ENCODE measurements at regions not wholly inside any gene's neighbourhood (a gene's known extent, or its start where the extent isn't known, plus 50 kb on each side); places are given as distances from the start of the nearest gene placed in this dataset.

DNA sequence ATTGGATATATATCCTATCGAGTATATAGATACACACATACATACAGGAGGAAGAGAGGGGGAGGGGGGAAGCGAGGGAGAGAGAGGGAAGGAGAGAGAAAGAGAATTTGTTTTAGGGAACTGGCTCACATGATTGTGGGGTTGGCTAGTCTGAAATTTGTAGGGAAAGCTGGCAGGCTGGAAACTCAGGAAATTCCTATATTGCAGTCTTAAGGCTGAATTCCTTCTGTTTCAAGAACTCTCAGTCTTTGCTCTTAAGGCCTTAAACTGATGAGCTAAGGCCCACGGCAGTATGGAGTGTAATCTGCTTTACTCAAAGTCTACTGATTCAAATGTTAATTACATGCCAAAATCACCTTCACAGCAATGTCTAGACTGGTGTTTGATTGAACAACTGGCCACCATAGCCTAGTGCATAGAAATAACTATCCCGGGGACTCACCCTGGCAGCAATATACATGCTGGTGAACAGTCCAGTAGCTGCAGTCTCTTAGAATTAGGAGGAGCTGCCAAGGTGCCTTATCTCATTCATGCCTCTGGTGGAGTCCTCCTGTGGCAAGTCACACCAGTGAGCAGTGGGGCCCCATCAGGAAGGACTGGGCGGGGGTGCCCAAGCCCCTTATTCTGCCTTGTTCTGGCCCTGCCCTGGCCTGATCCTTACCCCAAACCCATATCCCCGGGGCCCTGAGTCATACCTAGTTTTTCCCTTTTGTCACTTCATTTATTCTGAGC, 59.7 kb upstream of the AMPD3 start:
- Histone ChIP-seq H3K79me2 (ENCODE audit: low read length) (no peaks in the 10 kb centered on the region), H3K4me3 (ENCODE audit: low read length) (no peak overlapping the region), H3K4me1 (ENCODE audit: low read length) (peaks cover 6% of the 10 kb centered on the region), H3K27me3 (replicated peaks; ENCODE audit: insufficient read depth, low read length) (no peaks in the 10 kb centered on the region), H3K9ac (ENCODE audit: low read length) (no peak overlapping the region), H3K36me3 (replicated peaks; ENCODE audit: insufficient read depth, low read length) (no peaks in the 10 kb centered on the region), H3F3A (ENCODE audit: insufficient read depth, low read length) (peaks cover 1% of the 10 kb centered on the region; the same call in 1 of the 2 replicates), H3K27ac (ENCODE audit: low read length) (no peak overlapping the region), H2AFZ (ENCODE audit: low read length) (no peak overlapping the region), H3K9me3 (replicated peaks; ENCODE audit: insufficient read depth, low read length) (no peaks in the 10 kb centered on the region), H3K4me2 (ENCODE audit: low read depth, low read length) (no peak overlapping the region), H4K20me1 (ENCODE audit: insufficient read depth, low read length) (no peaks in the 10 kb centered on the region), H3K9me2 (replicated peaks; ENCODE audit: insufficient read depth, low read length) (no peaks in the 10 kb centered on the region)
- no peak for DNase-seq
- TF ChIP-seq EZH2phosphoT487 (IDR thresholded peaks at IDR 0.05; ENCODE audit: low read length): no peak
- no peak for TF ChIP-seq EZH2 (optimal IDR thresholded peaks at IDR 0.05; ENCODE audit: low read depth, low read length)
- no peak for TF ChIP-seq CTCF (IDR thresholded peaks at IDR 0.05; ENCODE audit: low read length)

DNA sequence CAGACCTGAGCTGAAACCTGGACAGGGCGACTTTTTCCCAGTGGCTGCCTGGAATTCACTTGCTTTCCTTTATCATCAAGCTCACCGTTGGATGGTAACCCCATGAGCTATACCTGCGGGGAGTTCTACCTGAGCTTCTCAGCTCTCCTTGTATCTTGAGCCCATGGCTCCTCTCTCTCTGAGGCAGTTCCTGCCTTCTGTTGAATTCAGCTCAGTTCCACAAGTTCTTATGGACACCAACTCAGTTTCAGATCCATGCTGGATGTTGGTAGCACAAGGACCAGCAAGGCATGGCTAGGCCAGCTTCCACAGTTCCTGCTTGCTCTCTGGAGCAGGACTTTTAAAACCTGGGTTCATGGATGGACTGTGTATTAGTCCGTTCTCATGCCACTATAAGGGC, 58.3 kb upstream of the AMPD3 start:
- Histone ChIP-seq H3K4me1 (ENCODE audit: low read length) (peaks cover 20% of the 10 kb centered on the region), H2AFZ (ENCODE audit: low read length) (no peak overlapping the region), H3K9me2 (replicated peaks; ENCODE audit: insufficient read depth, low read length) (no peaks in the 10 kb centered on the region), H3K9ac (ENCODE audit: low read length) (no peak overlapping the region), H3K9me3 (replicated peaks; ENCODE audit: insufficient read depth, low read length) (no peaks in the 10 kb centered on the region), H3K36me3 (replicated peaks; ENCODE audit: insufficient read depth, low read length) (no peaks in the 10 kb centered on the region), H3K27ac (ENCODE audit: low read length) (no peak overlapping the region), H3F3A (ENCODE audit: insufficient read depth, low read length) (peaks cover 6% of the 10 kb centered on the region; the same call in 1 of the 2 replicates), H3K4me2 (ENCODE audit: low read depth, low read length) (no peak overlapping the region), H3K79me2 (ENCODE audit: low read length) (no peaks in the 10 kb centered on the region), H4K20me1 (ENCODE audit: insufficient read depth, low read length) (no peaks in the 10 kb centered on the region), H3K27me3 (replicated peaks; ENCODE audit: insufficient read depth, low read length) (no peaks in the 10 kb centered on the region), H3K4me3 (ENCODE audit: low read length) (no peak overlapping the region)
- TF ChIP-seq EZH2phosphoT487 (IDR thresholded peaks at IDR 0.05; ENCODE audit: low read length) (no peak), CTCF (IDR thresholded peaks at IDR 0.05; ENCODE audit: low read length) (no peak), EZH2 (optimal IDR thresholded peaks at IDR 0.05; ENCODE audit: low read depth, low read length) (no peak)
- DNase-seq: no peak

- Histone ChIP-seq H2AFZ (ENCODE audit: low read length) (no peak overlapping the region), H3K4me3 (ENCODE audit: low read length) (no peak overlapping the region), H3K9ac (ENCODE audit: low read length) (no peak overlapping the region), H3K4me2 (ENCODE audit: low read depth, low read length) (no peak overlapping the region), H4K20me1 (ENCODE audit: insufficient read depth, low read length) (no peaks in the 10 kb centered on the region), H3K79me2 (ENCODE audit: low read length) (no peaks in the 10 kb centered on the region), H3K27me3 (replicated peaks; ENCODE audit: insufficient read depth, low read length) (no peaks in the 10 kb centered on the region), H3K4me1 (ENCODE audit: low read length) (peaks cover 25% of the 10 kb centered on the region), H3K36me3 (replicated peaks; ENCODE audit: insufficient read depth, low read length) (no peaks in the 10 kb centered on the region), H3K9me3 (replicated peaks; ENCODE audit: insufficient read depth, low read length) (no peaks in the 10 kb centered on the region), H3F3A (ENCODE audit: insufficient read depth, low read length) (peaks cover 6% of the 10 kb centered on the region; the same call in 1 of the 2 replicates), H3K27ac (ENCODE audit: low read length) (no peak overlapping the region), H3K9me2 (replicated peaks; ENCODE audit: insufficient read depth, low read length) (no peaks in the 10 kb centered on the region)
- no peak for DNase-seq
- no peak for TF ChIP-seq EZH2phosphoT487 (IDR thresholded peaks at IDR 0.05; ENCODE audit: low read length)
- TF ChIP-seq CTCF (IDR thresholded peaks at IDR 0.05; ENCODE audit: low read length): no peak
- no peak for TF ChIP-seq EZH2 (optimal IDR thresholded peaks at IDR 0.05; ENCODE audit: low read depth, low read length)
Observed at GRCh38 chr11:10397226-10397987, 57.7 kb upstream of the AMPD3 start.
